ENCODE measurements at regions not wholly inside any gene's neighbourhood (a gene's known extent, or its start where the extent isn't known, plus 50 kb on each side); places are given as distances from the start of the nearest gene placed in this dataset.

DNA sequence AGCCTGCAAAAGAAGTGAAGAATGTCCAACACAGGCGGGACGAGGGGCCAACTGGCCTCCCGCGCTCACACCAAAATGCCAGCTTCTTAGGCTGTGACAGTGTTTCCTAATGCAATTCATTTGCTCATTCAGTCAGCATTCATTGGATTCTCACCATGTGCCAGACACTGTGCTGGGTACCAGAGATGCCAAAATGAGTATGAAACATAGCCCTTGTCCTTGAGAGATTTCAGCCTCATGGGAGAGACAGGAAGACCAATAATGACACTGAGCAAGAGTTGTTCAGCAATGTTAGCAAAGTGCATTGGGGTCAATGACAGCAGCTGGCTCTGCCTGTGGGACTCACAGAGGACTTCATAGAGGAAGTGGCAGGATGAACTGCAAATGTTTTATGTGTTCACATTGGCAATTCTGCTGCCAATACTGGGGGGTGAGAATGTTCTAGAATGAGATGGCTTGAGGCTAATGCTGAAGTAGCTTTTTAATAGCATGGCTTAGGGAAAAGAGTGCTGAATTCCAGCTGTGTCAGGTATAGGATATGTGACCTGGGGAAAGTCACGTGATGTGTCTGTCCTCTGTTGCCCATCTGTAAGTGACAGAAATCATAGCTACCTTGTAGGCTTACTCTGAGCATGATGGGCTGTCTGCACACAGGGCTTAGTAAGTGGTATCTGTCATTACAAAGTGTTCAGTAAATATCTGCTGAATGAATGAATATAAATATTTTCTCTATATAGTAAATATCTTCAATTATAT, 58.3 kb upstream of the KIF26B start:
- no peak for TF ChIP-seq POLR2AphosphoS5 (IDR thresholded peaks at IDR 0.05; ENCODE audit: low read depth, low read length)
- no peak for TF ChIP-seq TAF1 (IDR thresholded peaks at IDR 0.05; ENCODE audit: borderline replicate concordance, low read depth, low read length)
- no peak for TF ChIP-seq POLR2A (IDR thresholded peaks at IDR 0.05; ENCODE audit: low read depth, low read length)
